Smooth muscle cell (in vitro differentiated cells): ENCODE measurements at regions not wholly inside any gene's neighbourhood (a gene's known extent, or its start where the extent isn't known, plus 50 kb on each side); places are given as distances from the start of the nearest gene placed in this dataset.
"Not testable (repeated sequence)": the region's sequence is repeated elsewhere in the genome, so short reads cannot be mapped to it uniquely, and the experiment has no call there.

Source experiments
- DNase-seq: peaks from one replicate; lab custom pipeline; 2025; ENCODE audit not compliant: unreplicated experiment; lab: John Stamatoyannopoulos, UW
- H2AFZ ChIP-seq: fragments of 200-600 bp; sonication (generic); 2 replicates; pipeline ENCODE4 v1.6.0; 2016; ENCODE audit warnings: antibody characterized with exemption, low read depth, mild to moderate bottlenecking
- H3F3A ChIP-seq: fragments of 200-600 bp; sonication (generic); 2 replicates; pipeline ENCODE4 v1.6.0; 2017; ENCODE audit warnings: antibody characterized with exemption, low read depth
- H3K27ac ChIP-seq: fragments of 200-600 bp; sonication (generic); 2 replicates; pipeline ENCODE4 v1.5.1; 2016; ENCODE audit warnings: low read depth, mild to moderate bottlenecking
- H3K27me3 ChIP-seq: fragments of 200-600 bp; sonication (generic); 2 replicates; pipeline ENCODE4 v1.6.1; 2016; ENCODE audit warnings: low read depth, mild to moderate bottlenecking
- H3K36me3 ChIP-seq: fragments of 200-600 bp; sonication (generic); 2 replicates; pipeline ENCODE4 v1.5.1; 2016; ENCODE audit warnings: low read depth
- H3K4me1 ChIP-seq: fragments of 200-600 bp; sonication (generic); 2 replicates; pipeline ENCODE4 v1.5.1; 2016; ENCODE audit warnings: low read depth
- H3K4me2 ChIP-seq: fragments of 200-600 bp; sonication (generic); 2 replicates; pipeline ENCODE4 v1.6.0; 2016; ENCODE audit warnings: mild to moderate bottlenecking
- H3K4me3 ChIP-seq: fragments of 200-600 bp; sonication (generic); 2 replicates; pipeline ENCODE4 v1.5.1; 2016; ENCODE audit warnings: mild to moderate bottlenecking
- H3K79me2 ChIP-seq: fragments of 200-600 bp; sonication (generic); 2 replicates; pipeline ENCODE4 v1.6.0; 2016; ENCODE audit warnings: low read depth, mild to moderate bottlenecking
- H3K9ac ChIP-seq: fragments of 200-600 bp; sonication (generic); 2 replicates; pipeline ENCODE4 v1.6.0; 2016; ENCODE audit warnings: low read depth
- H3K9me3 ChIP-seq: fragments of 200-600 bp; sonication (generic); replicated peaks from 2 replicates; pipeline ENCODE4 v1.5.1; 2016; ENCODE audit warnings: low read depth
- H4K20me1 ChIP-seq: fragments of 200-600 bp; sonication (generic); 2 replicates; pipeline ENCODE4 v1.6.0; 2016; ENCODE audit warnings: low read depth
- CTCF ChIP-seq: fragments of 200-600 bp; sonication (generic); IDR thresholded peaks from 2 replicates; pipeline ENCODE4 v1.5.1; 2017; ENCODE audit warnings: borderline replicate concordance, mild to moderate bottlenecking, antibody characterized with exemption; ENCODE audit not compliant: insufficient read depth, poor library complexity, severe bottlenecking
- WGBS: methylation state at CpG from one replicate; pipeline ENCODE4 v1.1.7; 2016; ENCODE audit warnings: low lambda C conversion rate; 5-methylcytosine and 5-hydroxymethylcytosine counted together

GRCh38 chr3:144746631-144747030, 775.0 kb downstream of the DIPK2A start:
- DNase-seq: no peak
- Histone ChIP-seq H3K4me3 (peak overlapping the region; percentile 11), H3K27me3 (no peaks in the 10 kb centered on the region), H4K20me1 (no peaks in the 10 kb centered on the region), H3K79me2 (no peaks in the 10 kb centered on the region), H3K4me1 (peaks cover 6% of the 10 kb centered on the region), H3K9ac (no peak overlapping the region), H3K27ac (peak overlapping the region; percentile 58), H3K36me3 (no peaks in the 10 kb centered on the region), H2AFZ (peak overlapping the region; percentile 88), H3F3A (peaks cover 5% of the 10 kb centered on the region), H3K9me3 (no peaks in the 10 kb centered on the region), H3K4me2 (peak overlapping the region; percentile 77)
- TF ChIP-seq CTCF: no peak
- 4% methylated on average over 2 of the region's 2 CpGs for WGBS

GRCh38 chr3:144749536-144750253, 778.1 kb downstream of the DIPK2A start:
- H2AFZ ChIP-seq, H3K27me3 ChIP-seq, H3K9me3 ChIP-seq, H3K4me2 ChIP-seq, H3K79me2 ChIP-seq, H3F3A ChIP-seq, H3K4me1 ChIP-seq, H3K27ac ChIP-seq, H4K20me1 ChIP-seq, DNase-seq, H3K4me3 ChIP-seq, H3K36me3 ChIP-seq, H3K9ac ChIP-seq: not testable (repeated sequence)
- 98% methylated on average over 37 of the region's 38 CpGs for WGBS

- H3K27ac ChIP-seq: no peak overlapping the region
- H3K9ac ChIP-seq: no peak overlapping the region
- no peaks in the 10 kb centered on the region for H4K20me1 ChIP-seq
- H3K4me2 ChIP-seq: no peak overlapping the region
- no peaks in the 10 kb centered on the region for H3K79me2 ChIP-seq
- no peak overlapping the region for H3K4me3 ChIP-seq
- 81% methylated on average over 3 of the region's 3 CpGs for WGBS
- no peaks in the 10 kb centered on the region for H3K9me3 ChIP-seq
- H3K4me1 ChIP-seq: no peaks in the 10 kb centered on the region
- DNase-seq: no peak
- no peaks in the 10 kb centered on the region for H3K27me3 ChIP-seq
- TF ChIP-seq CTCF: no peak
- H3F3A ChIP-seq: no peaks in the 10 kb centered on the region
- no peaks in the 10 kb centered on the region for H3K36me3 ChIP-seq
- H2AFZ ChIP-seq: no peak overlapping the region
Measured at GRCh38 chr3:144754076-144754783, 782.6 kb downstream of the DIPK2A start.

- DNase-seq: no peak
Measured at GRCh38 chr3:144756704-144757440, 785.2 kb downstream of the DIPK2A start.

More at GRCh38 chr3:144756704-144757440, 785.2 kb downstream of the DIPK2A start:
- Histone ChIP-seq H3K36me3 (no peaks in the 10 kb centered on the region), H3K4me2 (no peak overlapping the region), H3K27me3 (no peaks in the 10 kb centered on the region), H3K79me2 (no peaks in the 10 kb centered on the region), H3K4me3 (no peak overlapping the region), H3K9me3 (no peaks in the 10 kb centered on the region), H3K9ac (no peak overlapping the region), H3F3A (no peaks in the 10 kb centered on the region), H4K20me1 (no peaks in the 10 kb centered on the region), H3K4me1 (no peaks in the 10 kb centered on the region), H2AFZ (no peak overlapping the region), H3K27ac (no peak overlapping the region)
- WGBS: 97% methylated on average over 21 of the region's 27 CpGs
- no peak for TF ChIP-seq CTCF
